GM19043 (cell line): ENCODE measurements at regions not wholly inside any gene's neighbourhood (a gene's known extent, or its start where the extent isn't known, plus 50 kb on each side); places are given as distances from the start of the nearest gene placed in this dataset.
"Not testable (repeated sequence)": the region's sequence is repeated elsewhere in the genome, so short reads cannot be mapped to it uniquely, and the experiment has no call there.

Source experiments
- ATAC-seq: cut with Tn5 transposase; IDR thresholded peaks from one replicate; pipeline ENCODE4 v1.9.1; 2021; ENCODE audit warnings: low read depth; ENCODE audit not compliant: unreplicated experiment

DNA sequence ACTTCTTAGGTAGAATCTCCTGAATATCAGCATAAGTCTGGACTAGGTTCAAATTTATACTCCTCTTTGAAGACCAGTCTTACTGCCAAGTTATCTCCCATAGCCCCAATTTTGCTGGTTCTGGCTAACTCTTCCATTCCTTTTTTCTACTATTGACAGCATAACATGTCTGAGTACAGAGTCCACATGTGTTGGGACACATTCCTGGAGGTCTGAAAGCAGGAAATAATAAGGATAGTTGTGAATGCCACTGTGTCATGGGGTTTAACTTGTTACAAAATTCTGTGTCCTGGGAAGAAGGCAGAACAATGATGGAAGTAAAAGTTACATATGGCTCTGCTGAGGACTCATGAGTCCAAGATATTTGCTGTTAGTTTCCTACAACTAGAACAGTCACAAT lies 57.4 kb upstream of the ZBTB20 start:
- no peak for ATAC-seq

DNA sequence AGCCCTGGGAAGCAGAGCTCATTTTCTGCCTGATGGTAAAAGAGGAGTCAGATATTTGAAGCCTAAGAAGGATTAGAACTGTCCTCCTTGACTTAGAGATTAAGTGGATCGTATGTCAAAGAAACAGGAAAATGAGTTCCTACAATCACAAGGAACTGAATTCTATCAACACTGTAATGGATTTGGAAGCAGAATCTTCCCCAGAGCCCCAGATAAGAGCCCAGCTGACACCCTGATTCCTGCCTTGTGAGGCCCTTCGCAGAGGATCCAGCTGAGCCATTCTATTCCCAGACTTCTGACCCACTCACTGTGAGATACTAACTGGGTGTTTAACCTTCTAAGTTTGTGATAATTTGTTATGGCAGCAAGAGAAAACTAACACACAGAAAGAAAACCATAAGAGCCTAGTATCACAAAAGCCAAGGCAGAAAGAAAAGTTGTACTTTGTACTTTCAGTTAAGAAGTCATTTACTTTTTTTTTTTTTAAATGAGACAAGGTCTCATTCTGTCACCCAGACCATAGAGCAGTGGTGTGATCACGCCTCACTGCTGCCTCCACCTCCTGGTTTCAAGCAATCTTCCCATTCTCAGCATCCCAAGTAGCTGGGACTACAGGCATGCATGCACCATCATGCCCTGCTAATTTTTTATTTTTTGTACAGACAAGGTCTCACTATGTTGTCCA lies 61.1 kb upstream of the ZBTB20 start:
- no peak for ATAC-seq

DNA sequence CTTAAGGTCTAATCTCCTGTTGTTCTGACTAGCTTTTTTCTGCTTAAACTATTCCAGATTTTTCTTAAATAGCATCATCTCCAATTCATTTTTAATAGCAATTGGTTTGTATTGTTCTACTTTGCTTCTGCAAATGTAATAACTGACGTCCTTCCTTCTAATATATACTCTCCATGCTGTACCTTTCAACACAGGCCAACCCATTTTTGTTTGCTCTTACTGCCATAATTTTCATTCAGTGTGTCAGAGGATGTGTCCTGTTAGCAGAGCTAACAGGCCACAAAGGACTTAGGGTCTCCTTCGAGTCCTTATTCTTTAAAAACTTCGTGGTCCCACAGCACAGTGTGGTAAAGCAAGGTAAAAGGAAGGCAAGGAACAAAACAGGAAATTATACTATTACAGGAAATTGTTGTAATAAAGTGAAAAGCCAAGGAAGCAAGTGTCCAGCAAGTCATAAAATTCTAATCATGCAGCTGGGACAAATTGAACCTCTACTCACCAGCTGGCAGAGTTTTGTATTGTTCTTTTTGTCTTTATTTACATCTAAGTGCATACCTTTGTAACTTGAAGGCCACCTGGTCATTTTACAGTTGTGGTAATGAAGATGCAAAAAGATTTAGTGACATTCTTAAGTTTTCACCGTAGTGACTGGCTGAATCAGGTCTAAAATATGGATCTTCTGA lies 64.9 kb upstream of the ZBTB20 start:
- ATAC-seq, result no peak

DNA sequence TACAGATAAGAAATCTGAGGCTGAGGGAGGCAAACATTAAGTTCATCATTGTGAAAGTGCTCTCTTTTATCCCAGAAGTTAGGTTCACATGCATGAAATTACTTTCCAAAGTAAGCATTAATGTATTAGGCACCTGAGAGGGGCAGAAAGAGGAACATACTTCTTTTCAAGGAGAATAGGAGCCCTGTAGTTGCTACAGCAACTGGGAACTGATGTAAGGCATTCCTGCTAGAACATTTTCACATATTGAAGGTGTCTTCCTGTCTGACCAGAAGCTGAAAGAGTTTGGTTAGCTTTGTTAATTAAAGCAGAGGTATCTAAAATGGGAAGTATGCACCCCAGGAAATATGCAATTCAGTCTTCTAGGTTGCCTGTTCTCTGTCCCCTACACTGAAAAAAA lies 65.5 kb upstream of the ZBTB20 start:
- no peak for ATAC-seq

DNA sequence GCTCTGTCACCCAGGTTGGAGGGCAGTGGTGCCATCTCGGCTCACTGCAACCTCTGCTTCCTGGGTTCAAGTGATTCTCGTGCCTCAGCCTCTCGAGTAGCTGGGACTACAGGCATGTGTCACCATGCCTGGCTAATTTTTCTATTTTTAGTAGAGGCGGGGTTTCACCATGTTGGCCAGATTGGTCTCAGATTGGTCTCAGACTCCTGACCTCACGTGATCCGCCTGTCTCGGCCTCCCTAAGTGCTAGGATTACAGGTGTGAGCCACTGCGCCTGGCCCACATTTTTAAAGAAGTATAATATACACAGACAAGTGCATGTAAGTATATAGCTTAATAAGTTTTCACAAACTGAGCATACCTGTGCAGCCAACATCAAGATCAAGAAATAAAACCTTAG lies 66.0 kb upstream of the ZBTB20 start:
- ATAC-seq, result not testable (repeated sequence)

DNA sequence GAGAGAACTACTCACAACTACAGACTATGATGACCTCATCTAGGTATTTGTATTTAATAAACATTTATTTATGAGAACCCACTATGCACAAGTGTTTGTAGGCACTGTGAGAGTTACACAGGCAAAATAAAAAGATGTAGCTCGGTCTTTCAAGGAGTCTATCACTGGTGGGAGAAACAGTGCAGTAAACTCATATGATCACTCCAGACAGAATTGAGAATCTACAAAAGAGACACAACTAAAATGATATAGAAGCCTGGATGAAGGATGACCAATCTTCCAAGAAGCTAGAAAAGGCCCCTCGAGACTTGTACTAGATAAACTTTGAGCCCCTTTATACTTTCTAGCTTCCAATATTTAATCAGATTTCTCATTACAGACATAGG lies 70.2 kb upstream of the ZBTB20 start:
- ATAC-seq, result no peak

DNA sequence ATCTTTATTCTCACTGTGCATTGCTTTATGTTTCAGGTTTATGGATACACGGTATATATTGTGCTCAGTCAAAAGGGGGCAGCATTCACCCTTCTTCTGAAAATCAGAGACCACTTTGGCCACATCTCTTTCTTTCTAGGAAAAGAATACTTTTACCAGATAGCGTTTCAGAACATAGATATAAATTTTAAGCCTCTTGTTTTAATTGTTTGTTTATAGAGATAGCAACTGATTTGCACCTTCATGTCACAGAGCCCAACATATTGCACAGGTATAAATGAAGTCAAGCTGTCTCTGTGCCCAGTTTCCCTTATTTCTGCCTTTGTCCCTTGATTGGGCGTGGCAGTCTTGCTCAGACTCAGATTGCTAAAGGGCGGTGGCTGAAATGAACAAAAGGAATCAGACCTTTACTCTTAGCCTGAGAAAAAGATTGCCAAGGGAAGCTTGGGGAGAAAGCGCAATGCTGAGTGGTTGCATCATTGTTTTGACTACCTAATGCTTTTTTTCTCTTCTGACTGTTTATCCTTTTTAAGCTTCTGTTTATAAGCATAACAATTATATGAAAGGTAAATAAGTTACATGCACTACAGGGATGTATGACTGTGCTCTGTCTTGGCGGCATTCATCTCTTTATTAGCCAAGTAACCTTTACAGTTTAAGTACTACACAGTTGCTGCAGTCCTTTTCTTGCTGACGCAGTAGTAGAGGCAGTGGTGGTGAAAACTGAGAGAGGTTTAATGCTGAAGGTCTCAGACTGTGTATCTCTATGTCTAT lies 70.8 kb upstream of the ZBTB20 start:
- ATAC-seq, result peak; percentile 66

DNA sequence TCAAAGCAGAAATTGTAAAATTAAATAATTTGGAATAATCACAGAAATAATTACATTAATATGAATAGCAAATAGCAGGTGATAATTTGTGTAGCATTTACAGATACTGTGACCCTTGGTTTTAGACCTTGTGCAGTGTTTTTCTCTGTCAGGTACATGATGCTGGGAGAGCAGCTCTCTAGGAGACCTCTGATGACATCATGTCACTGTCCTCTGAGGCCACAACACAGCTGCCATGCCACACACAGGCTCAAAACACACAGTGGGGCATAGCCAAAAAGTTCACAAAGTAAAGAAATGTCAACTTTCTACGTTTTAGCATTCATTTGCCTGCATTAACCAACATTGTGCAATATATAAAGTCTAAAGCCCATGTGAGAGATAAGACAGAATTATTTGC lies 71.8 kb upstream of the ZBTB20 start:
- ATAC-seq, result no peak

DNA sequence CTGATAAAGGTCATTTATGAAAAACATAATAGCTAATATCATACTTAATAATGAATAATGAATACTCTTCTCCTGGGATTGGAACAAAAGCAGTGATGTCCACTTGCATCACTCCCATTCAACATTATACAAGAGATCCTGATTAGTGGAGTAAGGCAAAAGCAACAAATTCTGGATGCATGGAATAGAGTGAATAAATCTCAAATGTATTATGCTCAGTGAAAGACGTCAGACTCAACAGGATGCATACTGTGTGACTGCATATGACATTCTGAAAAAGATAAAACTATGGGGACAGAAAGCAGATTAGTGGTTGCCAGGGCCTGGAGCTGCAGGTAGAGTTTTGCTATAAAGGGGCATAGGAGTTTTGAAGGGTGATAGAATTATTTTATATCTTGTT lies 77.6 kb upstream of the ZBTB20 start:
- no peak for ATAC-seq

DNA sequence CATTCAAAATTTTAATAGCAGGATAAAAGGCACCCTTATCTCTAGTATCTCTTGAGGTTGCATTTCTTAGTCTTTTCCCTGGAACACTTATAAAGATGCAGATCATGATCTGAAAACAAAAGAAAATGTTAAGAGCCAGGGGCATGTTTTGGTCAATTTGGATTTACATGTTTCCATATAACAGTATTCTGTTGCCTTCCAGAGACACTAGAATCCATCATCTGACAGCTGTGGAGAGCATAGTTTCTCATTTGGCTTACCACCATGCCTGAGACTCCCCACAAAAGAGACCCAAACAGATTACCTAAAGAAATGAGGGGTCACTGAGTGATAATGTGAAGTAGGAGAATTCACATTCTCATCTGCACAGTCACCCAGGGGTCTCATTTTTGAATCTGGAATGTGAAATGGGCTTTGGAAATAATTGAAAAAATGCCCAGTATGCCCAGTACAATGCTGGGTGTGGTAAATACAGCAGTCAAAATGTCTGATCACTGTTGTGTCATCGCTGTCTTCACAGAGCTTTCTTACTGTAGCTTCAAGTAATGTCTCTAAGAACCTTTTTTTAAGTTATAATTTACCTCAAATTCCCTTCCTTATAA lies 79.9 kb upstream of the ZBTB20 start:
- ATAC-seq, result no peak

DNA sequence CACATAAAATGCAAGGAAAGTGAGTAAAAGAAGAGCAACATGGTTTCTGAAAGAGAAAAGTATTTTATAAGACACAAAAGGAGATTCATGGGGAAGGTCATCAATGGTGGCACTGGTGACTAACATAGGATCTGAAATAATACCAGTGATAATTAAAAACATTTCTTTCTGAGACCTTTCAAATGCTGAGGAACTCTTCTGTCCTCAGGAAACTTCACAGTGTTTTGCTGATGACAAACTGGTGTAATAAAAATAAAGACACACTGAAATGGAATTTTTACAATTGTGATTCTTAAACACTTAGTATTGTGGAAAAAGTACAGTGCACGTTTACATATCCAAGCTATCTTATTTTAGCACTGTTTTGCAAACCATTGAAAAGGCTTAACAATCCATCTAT lies 80.4 kb upstream of the ZBTB20 start:
- no peak for ATAC-seq

DNA sequence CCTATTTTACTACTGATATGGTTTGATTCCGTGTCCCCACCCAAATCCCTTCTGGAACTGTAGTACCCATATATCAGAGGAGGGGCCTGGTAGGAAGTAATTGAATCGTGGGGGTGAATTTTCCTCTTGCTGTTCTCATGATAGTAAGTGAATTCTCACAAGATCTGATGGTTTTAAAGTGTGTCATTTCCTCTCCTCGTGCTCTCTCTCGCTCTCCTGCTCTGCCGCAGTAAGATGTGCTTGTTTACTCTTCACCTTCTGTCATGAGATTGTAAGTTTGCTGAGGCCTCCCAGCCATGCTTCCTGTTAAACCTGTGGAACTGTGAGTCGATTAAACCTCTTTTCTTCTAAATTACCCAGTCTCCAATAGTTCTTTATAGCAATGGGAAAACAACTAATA lies 81.2 kb upstream of the ZBTB20 start:
- ATAC-seq, result no peak

DNA sequence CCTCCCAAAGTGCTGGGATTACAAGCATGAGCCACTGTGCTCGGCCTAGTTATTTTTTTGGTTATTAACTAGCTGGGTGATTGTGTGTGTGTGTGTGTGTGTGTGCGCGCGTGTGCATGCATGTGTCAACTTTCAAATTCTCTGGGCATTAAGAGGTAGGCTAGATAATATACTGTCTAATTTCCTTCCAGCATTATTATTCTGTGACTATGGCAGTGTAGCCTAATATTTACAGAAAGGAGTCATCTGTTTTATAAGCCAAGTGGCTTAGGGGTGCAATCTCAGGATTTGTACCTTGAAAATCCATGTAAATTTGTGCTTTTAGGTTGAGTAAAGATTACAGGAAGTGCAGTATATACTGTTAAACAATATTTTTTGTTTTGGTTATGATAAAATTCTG lies 85.1 kb upstream of the ZBTB20 start:
- no peak for ATAC-seq

DNA sequence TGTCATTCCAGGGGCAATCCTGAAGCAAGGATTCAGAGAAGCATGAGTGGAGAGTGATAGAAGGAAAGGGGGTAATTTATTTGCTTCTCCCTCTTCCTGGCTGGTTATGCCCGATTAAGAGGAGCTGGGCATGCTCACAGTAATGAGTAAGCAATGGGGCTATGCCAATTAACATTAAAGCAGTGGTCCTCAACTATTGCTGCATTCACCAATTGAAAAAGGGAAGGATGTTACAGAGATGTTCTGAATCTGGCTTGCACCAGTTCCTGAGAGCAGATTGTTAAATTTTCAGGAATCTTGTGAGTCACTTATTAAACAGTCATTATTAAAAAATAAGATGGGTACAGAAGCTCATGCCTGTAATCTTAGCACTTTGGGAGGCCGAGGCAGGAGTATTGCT lies 85.9 kb upstream of the ZBTB20 start:
- ATAC-seq, result no peak

DNA sequence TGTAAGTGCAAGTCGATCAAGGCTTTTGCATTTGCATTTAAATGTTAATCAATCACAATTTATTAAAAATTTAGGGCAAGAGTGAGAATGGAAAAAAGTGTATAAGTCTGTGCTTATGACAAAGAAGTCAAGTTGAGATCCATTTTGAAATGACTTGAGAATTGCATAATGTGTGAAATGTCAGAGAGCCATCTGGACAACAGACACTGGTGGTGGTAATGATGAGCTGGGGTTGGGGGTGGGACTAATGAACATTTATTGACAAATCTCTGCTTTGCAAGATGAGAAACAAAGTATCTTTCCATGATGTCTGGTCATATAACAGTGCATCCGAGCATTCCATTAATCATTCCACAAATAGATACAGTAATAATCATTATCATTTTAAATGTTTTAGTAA lies 89.4 kb upstream of the ZBTB20 start:
- no peak for ATAC-seq

DNA sequence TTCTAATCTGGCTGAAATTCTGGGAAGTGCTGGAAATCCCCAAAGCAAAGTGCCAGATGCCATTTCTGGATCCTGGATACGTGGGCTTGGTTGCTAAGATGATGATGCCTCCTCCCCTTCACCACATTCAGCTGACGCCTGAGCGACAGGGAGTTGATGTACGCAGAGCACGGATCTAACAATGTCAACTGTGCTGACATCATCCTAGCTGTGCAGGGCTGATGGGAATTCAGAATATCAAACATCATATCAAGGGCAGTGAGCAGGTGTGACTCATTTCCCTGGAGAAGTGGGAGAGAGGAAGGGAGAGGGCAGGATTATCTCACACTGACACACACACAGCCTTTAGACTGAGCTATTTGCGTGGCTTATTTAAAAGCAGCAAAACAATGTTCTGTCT lies 92.6 kb upstream of the ZBTB20 start:
- no peak for ATAC-seq

DNA sequence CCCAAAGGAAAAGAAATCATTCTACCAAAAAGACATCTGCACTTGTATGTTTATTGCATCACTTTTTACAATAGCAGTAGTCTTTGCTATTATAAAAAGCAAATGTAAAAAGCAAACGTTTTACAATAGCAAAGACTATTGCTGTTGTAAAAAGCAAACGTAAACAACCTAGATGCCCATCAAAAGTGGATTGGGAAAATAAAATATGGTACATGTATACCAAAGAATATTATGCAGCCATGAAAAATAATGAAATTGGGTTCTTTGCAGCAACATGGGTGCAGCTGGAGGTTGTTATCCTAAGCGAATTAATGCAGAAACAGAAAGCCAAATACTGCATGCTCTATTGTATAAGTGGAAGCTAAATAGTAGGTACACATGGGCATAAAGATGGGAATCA lies 97.3 kb upstream of the ZBTB20 start:
- ATAC-seq, result no peak

DNA sequence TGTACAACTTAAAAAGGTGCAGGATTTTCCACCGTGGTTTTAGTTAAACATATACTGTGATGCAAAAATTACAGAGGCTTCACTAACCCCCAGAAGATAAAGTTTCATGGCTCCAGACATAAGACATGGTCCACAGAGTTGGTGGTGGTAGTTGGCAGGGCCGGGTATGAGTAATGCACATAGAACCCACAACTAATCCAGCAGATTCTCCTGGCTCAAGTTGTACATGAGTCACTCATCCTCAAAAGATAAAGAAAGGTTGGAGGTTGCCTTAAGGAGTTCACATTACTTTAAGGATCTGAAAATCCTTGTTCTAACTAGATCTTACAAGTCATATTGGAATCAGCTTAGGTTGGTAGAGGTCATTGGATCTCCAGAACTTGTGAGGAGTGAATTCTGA lies 98.3 kb upstream of the ZBTB20 start:
- ATAC-seq, result no peak

DNA sequence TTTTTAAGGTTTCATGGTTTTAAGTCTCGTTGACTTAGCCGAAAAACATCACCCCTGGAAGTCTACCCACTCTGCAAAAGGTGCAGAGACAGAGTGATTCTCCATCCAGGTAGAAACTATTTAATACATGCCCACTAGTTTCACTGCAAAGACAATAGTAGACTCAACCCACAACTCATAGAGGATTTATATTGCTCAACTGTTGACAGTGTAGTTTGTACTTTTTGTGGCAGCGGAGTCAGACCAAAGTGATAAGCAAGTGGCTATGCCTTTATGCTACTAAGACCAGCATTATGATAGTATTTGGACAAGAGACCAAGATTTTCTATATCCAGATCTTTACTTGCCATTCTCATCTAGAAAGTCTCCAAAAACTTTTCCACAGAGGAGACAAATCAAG lies 98.8 kb upstream of the ZBTB20 start:
- ATAC-seq, result no peak

DNA sequence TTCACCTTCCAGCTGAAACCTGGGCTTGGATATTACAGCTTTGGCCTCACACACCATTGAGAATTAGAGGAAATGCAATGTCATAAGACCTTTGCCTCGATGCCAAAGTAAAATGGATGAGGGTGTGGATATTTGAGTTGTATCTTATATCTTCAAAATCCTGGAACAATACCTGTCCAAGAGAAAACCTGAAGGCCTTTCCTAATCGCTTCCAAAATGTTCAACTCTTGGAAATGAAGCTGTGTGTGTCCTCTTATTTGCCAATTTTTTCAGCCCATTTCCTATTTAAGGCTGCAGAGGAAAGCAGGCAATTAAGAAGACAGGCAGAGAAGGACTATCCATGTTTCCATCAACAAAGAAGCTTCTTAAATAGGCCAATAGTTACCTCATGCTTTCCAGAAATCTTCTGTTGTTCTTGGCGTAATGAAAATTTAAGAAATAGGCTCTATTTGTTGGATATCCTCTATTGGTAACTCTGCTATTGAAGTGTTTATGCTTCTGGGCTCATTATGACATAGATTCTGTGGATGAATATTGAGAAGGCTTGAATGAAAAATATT lies 99.5 kb upstream of the ZBTB20 start:
- no peak for ATAC-seq

DNA sequence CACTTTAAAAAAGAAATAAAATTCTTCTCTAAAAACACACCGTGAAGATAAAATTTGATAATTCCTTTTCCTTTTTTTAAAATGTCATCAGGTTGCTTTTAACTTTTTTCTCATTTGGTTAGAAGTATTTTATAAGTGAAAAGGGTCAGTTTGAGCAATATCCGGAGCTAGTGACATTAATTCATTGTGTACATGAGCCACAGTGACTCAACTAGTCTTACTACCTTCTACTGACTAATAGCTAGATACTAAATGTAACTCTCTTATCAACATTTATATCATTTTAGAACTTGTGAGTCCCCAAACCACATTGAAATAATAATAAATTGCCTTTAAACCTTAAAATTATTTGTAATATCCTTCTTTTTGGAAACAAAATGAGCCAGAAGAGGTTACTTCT lies 101.2 kb upstream of the ZBTB20 start:
- ATAC-seq, result no peak
